Neural progenitor cell (in vitro differentiated cells): ENCODE measurements at regions not wholly inside any gene's neighbourhood (a gene's known extent, or its start where the extent isn't known, plus 50 kb on each side); places are given as distances from the start of the nearest gene placed in this dataset.
A peak's percentile ranks its signal among the peaks of the same experiment; 100 is the strongest.

Experiments
- DNase-seq: peaks from one replicate; pipeline ENCODE4 v3.0.0-alpha.2; 2016; ENCODE audit warnings: low spot score
- H2AFZ ChIP-seq: fragments of 200-600 bp; sonication (generic); replicated peaks from 2 replicates; pipeline ENCODE4 v1.6.1; 2016; ENCODE audit warnings: antibody characterized with exemption
- H3F3A ChIP-seq: fragments of 200-600 bp; sonication (generic); 2 replicates; pipeline ENCODE4 v1.6.1; 2016; ENCODE audit warnings: antibody characterized with exemption, low read depth
- H3K27ac ChIP-seq: fragments of 200-600 bp; sonication (generic); 2 replicates; pipeline ENCODE4 v1.5.1; 2016; ENCODE audit warnings: mild to moderate bottlenecking
- H3K27me3 ChIP-seq: fragments of 200-600 bp; sonication (generic); 2 replicates; pipeline ENCODE4 v1.6.1; 2016; ENCODE audit warnings: mild to moderate bottlenecking, moderate library complexity
- H3K36me3 ChIP-seq: fragments of 200-600 bp; sonication (generic); 2 replicates; pipeline ENCODE4 v1.5.1; 2016
- H3K4me1 ChIP-seq: fragments of 200-600 bp; sonication (generic); 2 replicates; pipeline ENCODE4 v1.6.1; 2016; ENCODE audit warnings: mixed run types
- H3K4me2 ChIP-seq: fragments of 200-600 bp; sonication (generic); 2 replicates; pipeline ENCODE4 v1.6.1; 2016
- H3K4me3 ChIP-seq: fragments of 200-600 bp; sonication (generic); 2 replicates; pipeline ENCODE4 v1.5.1; 2016
- H3K79me2 ChIP-seq: fragments of 200-600 bp; sonication (generic); 2 replicates; pipeline ENCODE4 v1.6.1; 2016; ENCODE audit warnings: low read depth
- H3K9ac ChIP-seq: fragments of 200-600 bp; sonication (generic); 2 replicates; pipeline ENCODE4 v1.6.1; 2016
- H3K9me3 ChIP-seq: fragments of 200-600 bp; sonication (generic); 2 replicates; pipeline ENCODE4 v1.5.1; 2016; ENCODE audit warnings: low read depth
- H4K20me1 ChIP-seq: fragments of 200-600 bp; sonication (generic); 2 replicates; pipeline ENCODE4 v1.6.1; 2016; ENCODE audit warnings: low read depth
- H3K27ac Mint-ChIP-seq: 3 replicates; pipeline ENCODE4 v1.8.0; 2021; ENCODE audit warnings: mixed read lengths
- H3K27me3 Mint-ChIP-seq: 2 replicates; pipeline ENCODE4 v1.8.0; 2022; ENCODE audit warnings: low read depth, mild to moderate bottlenecking, inconsistent platforms, moderate library complexity, mixed read lengths; ENCODE audit not compliant: insufficient read depth
- H3K36me3 Mint-ChIP-seq: 3 replicates; pipeline ENCODE4 v1.8.0; 2021; ENCODE audit warnings: mixed read lengths
- H3K4me1 Mint-ChIP-seq: 3 replicates; pipeline ENCODE4 v1.8.0; 2021; ENCODE audit warnings: mixed read lengths
- H3K4me3 Mint-ChIP-seq: 3 replicates; pipeline ENCODE4 v1.8.0; 2021; ENCODE audit warnings: mild to moderate bottlenecking, moderate library complexity, mixed read lengths
- H3K9me3 Mint-ChIP-seq: 3 replicates; pipeline ENCODE4 v1.8.0; 2020; ENCODE audit warnings: mixed read lengths
- CTCF ChIP-seq: fragments of 200-600 bp; sonication (generic); IDR thresholded peaks from 2 replicates; pipeline ENCODE4 v1.5.1; 2017; ENCODE audit warnings: antibody characterized with exemption, mild to moderate bottlenecking
- EZH2 ChIP-seq: fragments of 200-600 bp; sonication (generic); IDR thresholded peaks from 2 replicates; pipeline ENCODE4 v1.6.1; 2017; ENCODE audit warnings: antibody characterized with exemption, mild to moderate bottlenecking, moderate library complexity
- EZH2phosphoT487 ChIP-seq: fragments of 200-600 bp; sonication (generic); IDR thresholded peaks from 2 replicates; pipeline ENCODE4 v1.6.1; 2017; ENCODE audit warnings: antibody characterized with exemption

GRCh38 chr12:41706376-41706775, 438.3 kb downstream of the GXYLT1 start:
- no peaks in the 10 kb centered on the region for H3K36me3 Mint-ChIP-seq
- Histone ChIP-seq H3K9ac (no peak overlapping the region), H3K9me3 (no peaks in the 10 kb centered on the region), H3K79me2 (no peaks in the 10 kb centered on the region), H3K27ac (no peak overlapping the region), H3F3A (no peaks in the 10 kb centered on the region), H3K36me3 (no peaks in the 10 kb centered on the region), H4K20me1 (no peaks in the 10 kb centered on the region), H3K4me1 (peaks cover 17% of the 10 kb centered on the region), H2AFZ (no peak overlapping the region), H3K4me3 (no peak overlapping the region), H3K27me3 (no peaks in the 10 kb centered on the region), H3K4me2 (no peak overlapping the region)
- no peak overlapping the region for H3K4me3 Mint-ChIP-seq
- H3K9me3 Mint-ChIP-seq: no peaks in the 10 kb centered on the region
- TF ChIP-seq EZH2 (no peak), EZH2phosphoT487 (no peak), CTCF (no peak)
- no peak for DNase-seq
- peaks cover 23% of the 10 kb centered on the region for H3K4me1 Mint-ChIP-seq
- peaks cover 4% of the 10 kb centered on the region for H3K27me3 Mint-ChIP-seq
- H3K27ac Mint-ChIP-seq: no peak overlapping the region

- Histone ChIP-seq H3K27ac (no peak overlapping the region), H3F3A (no peaks in the 10 kb centered on the region), H3K4me2 (no peak overlapping the region), H3K9me3 (no peaks in the 10 kb centered on the region), H3K79me2 (no peaks in the 10 kb centered on the region), H3K4me3 (no peak overlapping the region), H4K20me1 (no peaks in the 10 kb centered on the region), H2AFZ (no peak overlapping the region), H3K36me3 (no peaks in the 10 kb centered on the region), H3K4me1 (no peaks in the 10 kb centered on the region), H3K27me3 (no peaks in the 10 kb centered on the region), H3K9ac (no peak overlapping the region)
- no peak for DNase-seq
- Mint-ChIP-seq H3K36me3 (no peaks in the 10 kb centered on the region), H3K4me3 (no peak overlapping the region), H3K27ac (no peak overlapping the region), H3K9me3 (no peaks in the 10 kb centered on the region), H3K4me1 (peaks cover 13% of the 10 kb centered on the region), H3K27me3 (peaks cover 4% of the 10 kb centered on the region)
- TF ChIP-seq EZH2phosphoT487: no peak
- TF ChIP-seq CTCF: no peak
- no peak for TF ChIP-seq EZH2
Measured at GRCh38 chr12:41701943-41702601, 442.6 kb downstream of the GXYLT1 start.

- Histone ChIP-seq H3K27me3 (no peaks in the 10 kb centered on the region), H3K9ac (no peak overlapping the region), H3K79me2 (no peaks in the 10 kb centered on the region), H3K27ac (no peak overlapping the region), H3F3A (no peaks in the 10 kb centered on the region), H2AFZ (no peak overlapping the region), H4K20me1 (no peaks in the 10 kb centered on the region), H3K4me3 (no peak overlapping the region), H3K4me1 (no peaks in the 10 kb centered on the region), H3K36me3 (no peaks in the 10 kb centered on the region), H3K9me3 (no peaks in the 10 kb centered on the region), H3K4me2 (no peak overlapping the region)
- peaks cover 4% of the 10 kb centered on the region for H3K27me3 Mint-ChIP-seq
- H3K4me3 Mint-ChIP-seq: no peak overlapping the region
- no peak for DNase-seq
- H3K27ac Mint-ChIP-seq: peak overlapping the region; percentile 39
- H3K36me3 Mint-ChIP-seq: no peaks in the 10 kb centered on the region
- H3K4me1 Mint-ChIP-seq: peaks cover 13% of the 10 kb centered on the region
- TF ChIP-seq EZH2 (no peak), EZH2phosphoT487 (no peak), CTCF (no peak)
- no peaks in the 10 kb centered on the region for H3K9me3 Mint-ChIP-seq
Measured at GRCh38 chr12:41700940-41701339, 443.7 kb downstream of the GXYLT1 start.
